Keratinocyte (primary cell): ENCODE measurements at regions not wholly inside any gene's neighbourhood (a gene's known extent, or its start where the extent isn't known, plus 50 kb on each side); places are given as distances from the start of the nearest gene placed in this dataset.

ENCODE experiments used
- CTCF ChIP-seq, 3 experiments: IDR thresholded peaks in 1 of 3; conservative IDR thresholded peaks in 1 of 3; optimal IDR thresholded peaks in 1 of 3; 2 replicates in 2 of 3; 3 replicates in 1 of 3; pipeline versions ENCODE3 to v1.5.1; 2011; ENCODE audit warnings: low read length in 3 of 3, mild to moderate bottlenecking in 3 of 3, moderate library complexity in 2 of 3, control low read depth in 1 of 3, inconsistent platforms in 1 of 3; ENCODE audit not compliant: insufficient read depth in 2 of 3; ENCODE audit errors: extremely low read depth in 1 of 3
- EZH2 ChIP-seq: IDR thresholded peaks from one replicate; pipeline ENCODE4 v1.6.1; 2012; ENCODE audit warnings: inconsistent platforms, mild to moderate bottlenecking, low read length, moderate library complexity

- TF ChIP-seq CTCF (optimal IDR thresholded peaks at IDR 0.05 in 1 of 3, IDR thresholded peaks at IDR 0.05 in 1 of 3, conservative IDR thresholded peaks at IDR 0.05 in 1 of 3; ENCODE audit: extremely low read depth in 1 of 3, insufficient read depth in 2 of 3, low read length in 3 of 3), result no peak
- TF ChIP-seq EZH2, result no peak
These were observed 433.1 kb upstream of the KCNMB2 start for GRCh38 chr3:178103140-178103539.
